Keratinocyte (primary cell): ENCODE measurements at regions not wholly inside any gene's neighbourhood (a gene's known extent, or its start where the extent isn't known, plus 50 kb on each side); places are given as distances from the start of the nearest gene placed in this dataset.

Source experiments
- DNase-seq: peaks from one replicate; pipeline ENCODE4 v3.0.0-alpha.2; 2011; ENCODE audit warnings: low read depth, missing footprints, low spot score
- FAIRE-seq: peaks from 2 replicates; lab custom pipeline; 2011; peaks lifted over from hg19 to GRCh38; lab: Jason Lieb, UNC
- H2AFZ ChIP-seq: 2 replicates; pipeline ENCODE4 v1.6.0; 2012; ENCODE audit warnings: low read length, control low read depth, inconsistent platforms; ENCODE audit not compliant: control insufficient read depth
- H3K27ac ChIP-seq: 2 replicates; pipeline ENCODE4 v1.5.1; 2011; ENCODE audit warnings: low read length; ENCODE audit not compliant: control insufficient read depth, insufficient read depth
- H3K27me3 ChIP-seq: 3 replicates; pipeline ENCODE4 v1.6.0; 2011; ENCODE audit warnings: low read length; ENCODE audit not compliant: control insufficient read depth, insufficient read depth; ENCODE audit errors: extremely low read depth
- H3K36me3 ChIP-seq, 2 experiments: 2 replicates in 1 of 2; 3 replicates in 1 of 2; pipeline ENCODE4 v1.5.1; 2011; ENCODE audit warnings: low read length in 2 of 2, mild to moderate bottlenecking in 1 of 2; ENCODE audit not compliant: control insufficient read depth in 2 of 2, insufficient read depth in 2 of 2; ENCODE audit errors: extremely low read depth in 1 of 2
- H3K4me1 ChIP-seq: 3 replicates; pipeline ENCODE4 v1.5.1; 2011; ENCODE audit warnings: low read length; ENCODE audit not compliant: control insufficient read depth, insufficient read depth; ENCODE audit errors: extremely low read depth
- H3K4me2 ChIP-seq: 3 replicates; pipeline ENCODE4 v1.6.0; 2011; ENCODE audit warnings: low read depth, low read length; ENCODE audit not compliant: control insufficient read depth, insufficient read depth; ENCODE audit errors: extremely low read depth
- H3K4me3 ChIP-seq, 3 experiments: fragments of 200-600 bp in 1 of 3; sonication (generic) in 1 of 3; 2 replicates in 2 of 3; 3 replicates in 1 of 3; pipeline ENCODE4 v1.5.1; 2011 to 2016; ENCODE audit warnings: low read length in 3 of 3, mild to moderate bottlenecking in 3 of 3, control low read depth in 2 of 3, inconsistent platforms in 1 of 3, low read depth in 1 of 3, mixed read lengths in 1 of 3, mixed run types in 1 of 3, moderate library complexity in 1 of 3; ENCODE audit not compliant: control insufficient read depth in 2 of 3, insufficient read depth in 2 of 3; ENCODE audit errors: extremely low read depth in 1 of 3
- H3K79me2 ChIP-seq: 2 replicates; pipeline ENCODE4 v1.6.0; 2012; ENCODE audit warnings: low read length; ENCODE audit not compliant: control insufficient read depth, insufficient read depth
- H3K9ac ChIP-seq: 3 replicates; pipeline ENCODE4 v1.6.0; 2011; ENCODE audit warnings: low read length; ENCODE audit not compliant: control insufficient read depth, insufficient read depth; ENCODE audit errors: extremely low read depth
- H3K9me1 ChIP-seq: 3 replicates; pipeline ENCODE4 v1.6.0; 2011; ENCODE audit warnings: low read length; ENCODE audit not compliant: control insufficient read depth, insufficient read depth; ENCODE audit errors: extremely low read depth
- H3K9me3 ChIP-seq: 2 replicates; pipeline ENCODE4 v1.5.1; 2012; ENCODE audit warnings: low read depth, low read length; ENCODE audit not compliant: control insufficient read depth
- H4K20me1 ChIP-seq: 3 replicates; pipeline ENCODE4 v1.6.0; 2011; ENCODE audit warnings: low read length; ENCODE audit not compliant: control insufficient read depth, insufficient read depth; ENCODE audit errors: extremely low read depth
- CTCF ChIP-seq, 3 experiments: IDR thresholded peaks in 1 of 3; conservative IDR thresholded peaks in 1 of 3; optimal IDR thresholded peaks in 1 of 3; 2 replicates in 2 of 3; 3 replicates in 1 of 3; pipeline versions ENCODE3 to v1.5.1; 2011; ENCODE audit warnings: low read length in 3 of 3, mild to moderate bottlenecking in 3 of 3, moderate library complexity in 2 of 3, control low read depth in 1 of 3, inconsistent platforms in 1 of 3; ENCODE audit not compliant: insufficient read depth in 2 of 3; ENCODE audit errors: extremely low read depth in 1 of 3
- EZH2 ChIP-seq: IDR thresholded peaks from one replicate; pipeline ENCODE4 v1.6.1; 2012; ENCODE audit warnings: inconsistent platforms, mild to moderate bottlenecking, low read length, moderate library complexity
- dilution Hi-C: fragments of 300-500 bp; cut with MboI; formaldehyde crosslinking; loops from one replicate; pipeline ENCODE4 v1.7.0; 2020; ENCODE audit warnings: low sequenced_read_pairs; ENCODE audit not compliant: extremely low pct_ligation_motif_present

- no peaks in the 10 kb centered on the region for H3K36me3 ChIP-seq
Observed at GRCh38 chr2:66874411-66874810, 439.5 kb downstream of the MEIS1 start.

DNA sequence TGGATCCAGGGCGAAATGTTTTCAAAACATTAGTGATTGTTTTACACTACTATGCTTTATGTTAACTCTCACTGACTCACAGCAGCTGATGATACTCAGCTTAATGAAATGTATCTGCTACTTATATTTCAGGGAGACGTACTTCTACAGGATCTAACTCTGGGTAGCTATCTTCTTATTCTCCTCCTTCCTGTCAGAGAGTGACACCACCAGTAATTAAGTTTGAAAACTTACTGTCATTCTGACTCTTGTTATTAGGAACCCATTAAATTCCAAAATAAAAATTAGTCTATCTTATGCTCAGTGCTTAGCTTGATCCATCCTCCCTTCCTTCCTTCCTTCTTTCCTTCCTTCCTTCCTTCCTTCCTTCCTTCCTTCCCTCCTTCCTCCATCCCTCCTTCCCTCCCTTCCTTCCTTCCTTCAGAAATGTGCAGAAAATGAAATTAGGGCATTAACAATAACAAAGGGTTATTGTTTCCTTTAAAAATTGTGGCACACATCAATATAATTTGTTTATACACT is 441.1 kb downstream of the MEIS1 start:
- no peaks in the 10 kb centered on the region for H3K9me1 ChIP-seq
- H3K27ac ChIP-seq, result no peak overlapping the region
- no peaks in the 10 kb centered on the region for H3K79me2 ChIP-seq
- no peaks in the 10 kb centered on the region for H4K20me1 ChIP-seq
- H3K4me1 ChIP-seq, result no peaks in the 10 kb centered on the region
- TF ChIP-seq EZH2, result no peak
- TF ChIP-seq CTCF (optimal IDR thresholded peaks at IDR 0.05 in 1 of 3, IDR thresholded peaks at IDR 0.05 in 1 of 3, conservative IDR thresholded peaks at IDR 0.05 in 1 of 3; ENCODE audit: extremely low read depth in 1 of 3, insufficient read depth in 2 of 3, low read length in 3 of 3), result no peak
- DNase-seq (no peak), FAIRE-seq (no peak)
- no peaks in the 10 kb centered on the region for H3K36me3 ChIP-seq
- H3K4me2 ChIP-seq, result no peak overlapping the region
- no peaks in the 10 kb centered on the region for H3K27me3 ChIP-seq
- H2AFZ ChIP-seq, result no peak overlapping the region
- no peak overlapping the region for H3K9ac ChIP-seq
- dilution Hi-C loops, result no loop called here
- H3K4me3 ChIP-seq, result no peak overlapping the region
- H3K9me3 ChIP-seq, result no peaks in the 10 kb centered on the region

More at GRCh38 chr2:66874411-66874810, 439.5 kb downstream of the MEIS1 start:
- H3K9me1 ChIP-seq, result no peaks in the 10 kb centered on the region
- no peak overlapping the region for H3K27ac ChIP-seq
- TF ChIP-seq EZH2, result no peak
- TF ChIP-seq CTCF (optimal IDR thresholded peaks at IDR 0.05 in 1 of 3, IDR thresholded peaks at IDR 0.05 in 1 of 3, conservative IDR thresholded peaks at IDR 0.05 in 1 of 3; ENCODE audit: extremely low read depth in 1 of 3, insufficient read depth in 2 of 3, low read length in 3 of 3), result no peak
- FAIRE-seq, result no peak
- dilution Hi-C loops, result no loop called here
- H3K27me3 ChIP-seq, result no peaks in the 10 kb centered on the region
- H3K79me2 ChIP-seq, result no peaks in the 10 kb centered on the region
- no peak overlapping the region for H3K9ac ChIP-seq
- peaks cover 2% of the 10 kb centered on the region for H3K4me1 ChIP-seq
- no peak overlapping the region for H3K4me2 ChIP-seq
- no peaks in the 10 kb centered on the region for H3K9me3 ChIP-seq
- H4K20me1 ChIP-seq, result no peaks in the 10 kb centered on the region
- H3K4me3 ChIP-seq, result no peak overlapping the region
- DNase-seq, result no peak
- no peak overlapping the region for H2AFZ ChIP-seq
